HK-2 (cell line): ENCODE measurements at regions not wholly inside any gene's neighbourhood (a gene's known extent, or its start where the extent isn't known, plus 50 kb on each side); places are given as distances from the start of the nearest gene placed in this dataset.

Source experiments
- DNase-seq: peaks from one replicate; pipeline ENCODE4 v3.0.0-alpha.2; 2018; ENCODE audit not compliant: unreplicated experiment

DNA sequence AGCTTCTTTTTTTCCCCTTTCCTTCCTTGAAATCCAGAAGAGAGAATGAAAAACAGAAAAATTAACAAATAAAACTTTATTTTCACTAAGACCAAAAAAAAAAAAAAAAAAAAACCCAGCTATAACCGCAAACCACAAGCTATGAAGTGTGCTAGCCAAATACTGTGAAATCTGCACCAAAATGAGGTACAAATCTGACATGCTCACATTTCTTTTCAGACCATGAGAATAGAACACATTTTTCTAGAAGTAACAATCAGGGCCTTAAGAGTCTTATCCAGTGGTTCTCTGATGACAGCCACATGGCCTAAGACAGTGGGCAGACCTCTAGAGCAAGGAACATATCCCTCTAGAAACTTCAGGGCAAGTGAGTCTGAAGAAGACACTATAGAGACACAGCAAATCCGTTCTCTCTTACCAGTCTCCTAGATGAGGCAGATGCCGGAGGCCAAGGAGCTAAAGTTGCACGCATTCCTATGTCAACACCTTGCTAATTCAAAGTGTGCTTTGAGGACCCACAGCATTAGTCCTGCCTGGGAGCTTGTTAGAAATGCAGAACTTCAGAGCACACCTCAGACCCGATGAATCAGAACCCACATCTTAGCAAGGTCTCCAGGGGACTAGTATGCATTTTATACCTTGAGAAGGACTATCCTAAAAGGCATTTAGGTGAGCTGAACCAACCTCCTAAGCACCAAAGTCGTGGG, 317.1 kb downstream of the MYCN start:
- no peak for DNase-seq

DNA sequence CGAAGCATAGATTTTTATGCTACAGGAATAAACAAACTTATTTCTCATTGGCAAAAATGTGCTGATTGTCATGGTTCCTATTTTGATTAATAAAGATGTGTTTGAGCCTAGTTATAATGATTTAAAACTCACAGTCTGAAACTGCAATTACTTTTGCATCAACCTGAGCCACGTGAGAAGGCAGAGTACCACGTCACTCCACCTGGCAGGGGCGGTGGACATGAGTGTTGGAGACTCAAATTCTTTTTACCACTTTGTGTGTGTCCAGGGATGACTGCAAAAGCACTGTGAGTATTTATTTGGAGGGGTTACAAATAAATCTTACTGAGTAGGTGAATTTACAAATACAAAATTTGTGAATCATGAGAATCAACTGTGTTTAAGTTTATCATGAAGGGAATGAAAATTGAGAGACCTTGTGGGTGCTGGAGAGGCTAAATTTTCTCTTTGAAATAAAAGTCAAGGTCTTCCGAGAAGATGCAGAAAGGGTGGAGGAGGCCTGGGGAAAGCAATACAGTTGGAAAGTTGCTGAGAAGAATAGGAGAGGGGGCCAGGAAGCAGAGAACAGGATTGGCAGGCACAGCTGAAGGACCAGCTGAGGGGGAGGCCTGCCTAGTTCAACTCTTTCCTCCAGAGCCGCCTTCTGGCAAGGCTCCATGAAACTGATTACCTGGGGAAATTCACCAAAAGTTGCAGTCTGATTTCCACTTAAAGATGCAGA, 316.4 kb downstream of the MYCN start:
- no peak for DNase-seq

DNA sequence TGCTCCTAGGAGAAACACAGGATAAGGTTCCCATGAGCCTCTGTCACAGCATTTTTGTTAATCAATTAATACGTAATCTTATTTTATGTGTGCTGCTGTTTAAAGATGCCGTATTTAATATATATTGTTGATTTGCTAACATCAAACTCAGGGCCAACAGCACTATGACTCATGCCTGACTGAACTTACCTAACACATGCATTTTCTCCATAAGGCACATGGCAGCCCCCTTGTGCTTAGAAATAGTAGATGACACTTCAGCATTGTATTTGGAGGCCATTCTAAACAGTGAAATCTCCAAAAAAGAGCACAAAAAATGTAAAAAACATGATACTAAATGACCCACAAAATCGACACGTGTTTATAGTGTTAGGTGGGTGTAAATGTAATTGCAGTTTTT, 314.8 kb downstream of the MYCN start:
- DNase-seq = no peak

DNA sequence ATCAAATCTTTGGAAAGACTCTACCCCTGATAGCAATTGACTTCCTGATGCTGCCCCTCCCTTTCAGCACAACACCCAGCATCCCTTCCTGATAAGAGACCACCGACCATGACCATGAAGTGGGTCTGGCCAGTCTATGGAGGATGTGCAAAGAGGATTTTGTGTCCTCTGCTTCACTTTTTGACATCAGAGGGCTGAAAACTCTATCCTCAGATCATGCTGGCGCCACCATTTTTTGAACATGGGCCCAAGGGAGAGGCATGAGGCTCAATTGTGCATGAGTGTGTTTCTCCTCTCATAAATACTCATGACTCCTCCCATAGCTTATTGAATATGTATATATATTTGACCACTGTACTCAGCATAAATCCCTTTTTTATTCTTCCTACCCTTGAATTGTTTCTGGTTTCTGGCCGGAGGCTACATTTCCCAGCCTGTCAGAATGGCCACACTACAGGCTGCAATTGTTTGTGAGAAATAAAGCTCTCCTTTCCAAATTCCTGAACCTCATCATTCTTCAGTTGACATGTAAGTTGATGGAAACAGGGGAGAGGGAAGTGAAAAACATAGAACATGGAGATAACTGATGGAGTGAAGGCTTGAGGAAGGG, 314.1 kb downstream of the MYCN start:
- DNase-seq = no peak

DNA sequence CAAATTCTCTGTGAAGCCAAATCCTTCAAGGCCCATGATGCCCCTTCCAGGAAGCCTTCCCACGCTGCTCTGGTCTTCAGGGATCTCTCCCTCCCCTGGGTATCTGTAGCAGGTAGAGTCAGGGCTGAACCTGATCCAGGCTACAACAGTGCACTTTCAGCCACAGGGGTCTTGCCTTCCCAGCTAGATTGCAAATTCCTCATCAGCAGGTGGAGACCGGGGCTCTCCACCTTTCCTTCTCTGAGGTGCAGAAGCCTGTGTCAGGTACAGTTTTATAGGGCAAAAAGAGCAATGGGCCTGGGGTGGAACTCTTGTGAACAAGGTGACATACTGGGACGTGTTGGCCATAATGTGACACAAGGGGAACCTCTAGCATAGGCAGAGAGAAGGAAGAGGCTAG, 312.9 kb downstream of the MYCN start:
- DNase-seq = no peak

DNA sequence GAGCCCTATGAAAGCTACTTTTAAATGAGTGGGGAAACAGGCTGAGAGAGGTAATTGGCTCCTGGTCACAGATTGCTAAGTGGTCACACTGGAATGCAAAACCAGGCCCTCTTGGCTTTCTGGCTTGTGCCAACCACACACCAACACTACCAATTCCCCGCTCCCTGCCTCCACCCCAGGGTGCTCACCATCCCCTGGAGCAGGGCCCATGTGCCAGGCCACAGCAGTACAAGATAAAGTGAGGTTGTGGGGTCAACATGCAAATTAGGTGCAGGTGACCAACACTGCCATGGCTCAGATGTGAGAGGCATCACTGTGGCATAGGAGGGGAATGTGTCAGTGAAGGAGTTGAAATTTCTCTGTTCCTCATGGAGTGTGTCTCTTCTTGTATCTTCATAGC, 312.5 kb downstream of the MYCN start:
- DNase-seq = no peak

DNA sequence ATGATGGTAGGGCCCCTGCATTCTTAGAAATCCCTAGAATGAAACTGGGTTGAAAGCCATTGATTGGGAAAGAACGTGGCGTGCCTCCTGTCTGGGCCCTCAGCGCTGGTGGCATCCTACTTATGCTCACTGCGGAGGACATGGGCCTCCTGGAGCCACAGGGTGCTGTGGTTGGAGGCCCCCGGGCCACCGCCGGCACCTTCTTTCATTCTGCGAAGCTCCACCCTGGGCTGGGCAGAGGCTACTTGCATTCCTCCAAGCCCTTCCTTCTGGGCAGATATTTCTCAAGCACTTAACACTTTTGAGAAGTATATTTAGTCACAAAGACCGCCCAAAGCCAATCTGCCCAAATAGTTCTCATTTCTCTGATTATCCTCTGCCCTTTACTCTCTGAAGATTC, 311.9 kb downstream of the MYCN start:
- no peak for DNase-seq

DNA sequence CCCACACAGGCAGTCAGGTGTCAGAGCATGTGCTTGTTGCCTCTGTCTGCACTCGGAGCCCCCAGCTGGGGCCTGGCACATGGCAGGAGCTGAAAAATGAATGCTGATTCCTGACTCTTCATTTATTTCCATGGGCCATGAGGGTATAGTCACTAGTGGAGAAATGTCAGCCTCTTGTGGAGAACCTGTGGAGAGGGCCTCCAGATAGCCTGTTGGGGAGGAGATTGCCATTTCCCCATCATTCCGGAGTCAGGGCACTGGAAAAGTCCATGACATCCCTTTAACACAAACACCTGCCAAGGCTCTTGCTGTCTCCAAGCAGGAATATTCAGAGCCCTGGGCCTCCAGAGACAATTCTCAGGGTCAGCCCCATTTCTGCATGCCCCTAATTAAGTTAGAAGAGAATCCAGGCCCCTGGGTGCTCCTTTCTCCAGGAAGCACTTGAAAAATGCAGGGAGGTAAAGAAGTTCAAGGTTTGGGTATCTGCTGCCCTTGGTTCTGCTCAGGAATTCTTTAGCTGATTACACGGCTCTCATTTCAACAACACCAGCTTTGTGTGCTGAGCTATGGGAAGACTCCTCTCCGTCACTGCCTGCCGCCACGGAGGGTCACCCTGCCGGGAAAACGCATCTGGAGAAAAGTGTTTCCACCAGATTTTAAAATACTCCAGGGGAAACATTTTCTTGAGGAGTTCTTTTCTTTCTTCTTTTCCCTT, 311.3 kb downstream of the MYCN start:
- DNase-seq = no peak

DNA sequence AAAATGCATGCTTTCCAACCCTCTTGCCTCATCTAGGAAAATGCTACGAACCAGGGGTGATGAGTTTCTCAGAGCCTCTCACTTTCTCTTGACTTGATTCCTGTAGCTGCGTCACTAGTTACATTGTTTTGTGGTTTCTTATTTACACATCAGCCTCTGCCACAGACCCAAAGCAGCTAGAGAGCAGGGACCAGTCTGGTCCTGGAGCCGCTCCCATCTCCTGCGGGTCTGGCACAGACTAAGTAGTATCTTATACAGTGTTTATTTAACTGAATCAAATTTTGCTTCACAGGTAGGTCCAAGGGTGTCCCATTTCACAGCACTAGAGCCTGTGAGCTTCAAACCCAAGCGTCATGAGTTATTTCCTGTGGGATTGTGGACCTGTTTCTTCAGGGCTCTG, 310.5 kb downstream of the MYCN start:
- DNase-seq = no peak

DNA sequence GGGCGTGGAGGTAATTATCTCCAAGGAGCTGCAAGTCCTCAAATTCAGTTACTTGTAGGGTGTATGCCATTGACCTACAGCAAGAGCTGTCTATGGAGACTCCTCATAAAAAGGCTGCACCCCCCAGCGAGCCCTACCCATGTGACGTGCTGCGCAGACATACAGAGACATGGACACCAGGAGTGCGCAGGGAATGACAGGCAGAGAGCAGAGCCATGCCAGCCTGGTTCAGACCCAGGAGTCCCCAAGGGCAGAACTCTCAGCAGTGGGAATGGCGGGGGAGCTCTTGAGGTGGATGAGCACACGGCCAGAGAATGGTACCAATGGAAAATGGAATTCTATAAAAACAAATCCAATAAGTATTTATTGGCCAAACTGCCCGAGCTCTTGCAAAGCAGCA, 310.1 kb downstream of the MYCN start:
- DNase-seq = no peak

DNA sequence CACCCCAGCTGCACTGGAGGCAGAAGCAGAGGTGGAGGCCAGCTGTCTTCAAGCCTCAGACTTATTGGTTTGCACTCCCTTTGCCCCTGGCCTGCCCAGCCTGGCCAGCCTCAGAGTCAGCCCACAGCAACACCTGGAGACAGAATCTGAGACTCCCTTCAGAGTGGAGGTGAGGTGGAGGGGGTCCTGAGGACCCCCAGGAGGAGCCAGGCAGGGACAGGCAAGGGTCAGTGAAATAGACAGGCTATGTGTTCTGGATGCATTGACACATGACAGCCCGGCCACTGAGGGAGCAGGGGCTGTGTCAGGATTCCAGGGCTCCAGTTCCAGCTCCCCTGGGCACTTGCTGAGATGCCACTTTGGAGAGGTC, 309.7 kb downstream of the MYCN start:
- DNase-seq = no peak

DNA sequence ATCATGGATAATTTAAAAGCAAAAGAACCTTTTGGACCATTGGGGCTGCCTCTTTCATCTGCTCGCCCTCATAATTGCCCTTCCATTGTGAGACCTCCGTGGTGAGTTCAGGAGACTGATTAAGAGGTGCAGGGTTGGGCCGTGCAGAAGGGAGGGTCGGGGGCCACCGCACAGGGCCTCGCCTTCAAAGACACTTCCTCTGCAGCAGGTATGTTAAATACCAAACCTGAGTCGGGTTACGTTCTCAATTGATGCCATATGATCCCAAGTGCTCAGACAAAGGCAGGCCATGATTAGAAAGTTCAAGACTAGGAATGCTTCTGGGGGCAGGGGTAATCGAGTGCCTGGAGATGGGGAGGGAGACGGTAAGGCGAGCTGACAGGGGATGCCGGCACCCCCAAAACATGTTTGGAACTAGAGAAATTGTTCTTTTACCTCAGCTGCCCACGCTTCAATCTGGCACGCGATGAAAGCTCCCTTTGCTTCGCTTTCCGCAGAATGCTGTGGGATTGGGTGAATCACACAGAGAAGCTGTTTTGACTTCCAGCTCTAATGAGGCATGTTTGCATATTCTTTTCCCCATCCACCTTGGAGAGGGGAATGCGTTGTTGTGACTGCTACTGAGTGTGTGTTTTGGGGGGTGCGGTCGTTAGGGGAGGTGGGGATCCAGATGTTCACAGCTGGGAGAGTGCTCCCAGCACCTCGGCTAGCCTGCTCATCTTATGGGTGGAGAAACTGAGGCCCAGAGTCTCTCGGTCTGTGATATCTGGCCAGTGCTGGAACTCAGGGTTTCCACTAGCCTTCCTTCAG, 309.1 kb downstream of the MYCN start:
- DNase-seq = no peak

DNA sequence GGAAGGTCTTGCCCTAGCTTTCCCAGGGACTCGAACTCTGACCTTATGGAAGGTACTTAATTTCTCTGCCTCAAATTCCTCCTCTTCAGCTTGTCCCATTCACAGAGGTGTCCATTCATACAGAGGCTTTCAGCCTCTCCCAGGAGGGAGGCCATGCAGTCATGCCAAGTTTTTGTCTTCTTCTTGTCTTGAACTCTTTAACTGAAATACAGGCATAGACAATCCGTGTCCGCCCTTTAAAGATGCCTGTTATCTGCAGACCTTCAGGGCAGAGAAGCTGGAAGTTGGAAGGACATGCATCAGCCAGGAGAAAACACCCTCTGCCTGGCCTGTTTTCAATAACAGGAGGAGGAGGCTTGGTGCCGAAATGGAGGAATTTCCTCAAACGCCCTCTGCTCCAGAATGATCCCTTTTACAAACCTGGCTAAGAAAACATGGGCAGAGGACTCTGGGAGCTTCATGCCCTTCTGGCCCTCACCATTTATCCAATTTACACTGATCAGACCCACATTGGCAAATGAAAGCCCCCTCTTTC, 308.3 kb downstream of the MYCN start:
- DNase-seq = no peak

DNA sequence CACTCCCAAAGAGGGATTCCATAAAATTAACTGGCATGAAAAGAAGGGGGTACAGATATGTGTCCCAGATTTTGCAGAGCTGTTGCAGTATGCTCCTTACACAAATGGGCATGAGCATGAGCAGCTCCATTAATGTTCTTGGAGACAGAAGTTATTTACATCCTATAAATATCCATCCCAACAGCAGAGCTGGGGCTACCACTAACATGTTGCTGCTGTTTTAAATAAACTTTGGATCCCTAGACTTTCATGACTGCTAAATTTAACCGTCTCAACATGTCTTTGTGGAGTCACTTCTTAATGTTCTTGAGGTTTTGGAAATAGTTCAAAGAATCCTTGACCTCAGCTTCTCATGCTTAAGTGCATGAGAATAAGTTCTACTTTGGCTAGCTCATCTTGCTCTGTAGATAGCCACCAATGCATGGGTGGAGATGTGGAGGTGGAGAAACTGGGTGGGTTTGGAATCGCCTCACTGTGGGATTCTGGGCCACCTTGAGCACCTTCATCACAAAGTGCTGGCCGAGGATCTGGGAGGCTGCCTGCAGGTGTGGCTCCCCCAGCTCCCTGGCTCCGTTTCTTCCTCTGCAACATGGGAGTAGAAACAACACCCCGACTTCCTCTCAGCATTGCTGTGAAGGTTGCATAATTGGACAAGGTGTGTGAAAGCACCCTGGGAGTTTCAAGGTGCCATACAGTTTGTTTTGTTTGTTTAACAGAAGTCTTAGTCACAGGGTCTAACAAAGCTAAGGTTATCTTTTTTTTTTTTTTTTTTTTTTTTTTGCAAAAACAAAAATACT, 307.2 kb downstream of the MYCN start:
- DNase-seq = no peak

DNA sequence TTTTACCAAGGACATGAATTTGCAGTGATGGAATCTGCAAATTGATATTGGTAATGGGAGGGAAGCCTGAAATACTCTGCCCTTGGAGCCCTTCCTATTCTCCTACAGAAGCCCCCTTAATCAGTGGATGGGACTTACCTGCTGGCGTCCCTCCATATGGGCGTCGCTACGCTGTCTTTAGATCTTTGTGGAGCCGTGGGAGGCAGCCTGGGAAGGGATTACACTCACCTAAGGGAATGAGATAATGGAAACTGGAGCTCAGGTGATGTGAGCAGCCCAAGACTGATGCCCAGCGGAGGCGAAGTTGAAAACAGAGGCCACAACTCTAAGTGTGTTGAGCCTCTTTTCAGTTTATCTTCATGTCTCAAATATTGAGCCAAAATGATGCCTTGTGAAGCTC, 306.6 kb downstream of the MYCN start:
- no peak for DNase-seq

DNA sequence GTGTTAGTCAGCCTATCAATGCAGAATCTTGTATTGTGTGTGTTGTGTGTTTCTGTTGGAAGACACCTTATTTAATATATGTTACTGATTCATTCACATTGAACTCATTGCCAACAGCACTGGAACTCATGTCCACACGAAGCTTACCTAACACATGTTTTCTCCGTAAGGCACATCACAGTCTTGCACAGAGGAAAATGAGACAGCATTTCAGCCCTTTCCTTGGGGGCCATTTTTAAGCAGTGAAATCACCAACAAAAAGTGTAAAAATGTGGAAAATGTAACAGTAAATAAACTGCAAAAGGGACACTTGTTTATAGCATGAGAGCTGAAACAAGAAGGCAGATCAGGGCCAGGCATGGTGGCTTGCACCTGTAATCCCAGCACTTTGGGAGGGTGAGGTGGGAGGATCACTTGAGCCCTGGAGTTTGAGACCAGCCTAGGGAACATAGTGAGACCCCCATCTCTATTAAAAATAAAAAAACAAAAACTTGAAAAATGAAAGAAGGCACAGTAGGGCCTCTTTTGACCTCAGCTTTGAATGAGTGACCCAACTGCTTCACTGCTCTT, 306.0 kb downstream of the MYCN start:
- no peak for DNase-seq

DNA sequence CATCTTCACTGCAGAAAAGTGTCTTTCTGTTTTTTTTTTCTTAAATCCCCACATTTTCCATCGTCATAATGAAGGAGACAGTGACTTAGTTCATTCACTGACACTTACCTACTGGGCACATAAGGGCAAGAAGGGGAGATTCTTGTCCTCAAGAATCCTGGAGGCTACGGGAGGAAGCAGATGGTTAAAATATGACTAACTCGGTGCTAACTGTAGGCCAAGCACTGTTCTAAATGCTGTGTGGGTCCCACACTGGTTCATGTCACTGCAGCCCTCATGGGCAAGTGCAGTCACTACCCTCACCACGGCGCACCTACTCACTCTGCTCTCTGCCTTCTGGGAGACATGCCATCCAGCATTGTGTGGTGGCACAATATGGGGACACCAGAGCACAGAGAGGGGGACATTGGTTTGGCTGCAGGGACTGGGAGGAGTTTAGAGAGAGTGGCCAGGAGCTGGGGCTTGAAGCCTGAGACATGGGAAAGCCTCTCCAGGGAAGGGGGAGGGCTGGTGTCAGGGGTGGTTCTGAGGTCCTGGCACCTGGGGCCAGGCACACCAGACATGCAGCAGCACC, 305.2 kb downstream of the MYCN start:
- no peak for DNase-seq

DNA sequence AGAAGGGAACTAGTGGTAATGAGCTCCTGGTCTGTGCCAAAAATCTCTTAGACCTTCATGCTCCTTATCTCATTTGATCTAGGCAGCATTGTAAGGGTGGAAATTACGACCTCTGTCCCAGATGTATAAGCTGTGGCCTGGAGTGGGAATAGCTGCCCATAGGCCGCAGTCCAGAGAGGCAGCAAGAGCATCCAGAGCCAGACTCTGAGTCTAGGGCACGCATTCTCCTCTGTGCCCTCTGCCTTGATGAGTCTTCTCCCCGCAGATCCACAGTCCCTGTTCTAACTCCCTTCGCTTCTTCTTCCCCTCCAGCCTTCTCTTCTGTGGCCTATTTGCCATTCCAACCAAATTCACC, 304.6 kb downstream of the MYCN start:
- no peak for DNase-seq

DNA sequence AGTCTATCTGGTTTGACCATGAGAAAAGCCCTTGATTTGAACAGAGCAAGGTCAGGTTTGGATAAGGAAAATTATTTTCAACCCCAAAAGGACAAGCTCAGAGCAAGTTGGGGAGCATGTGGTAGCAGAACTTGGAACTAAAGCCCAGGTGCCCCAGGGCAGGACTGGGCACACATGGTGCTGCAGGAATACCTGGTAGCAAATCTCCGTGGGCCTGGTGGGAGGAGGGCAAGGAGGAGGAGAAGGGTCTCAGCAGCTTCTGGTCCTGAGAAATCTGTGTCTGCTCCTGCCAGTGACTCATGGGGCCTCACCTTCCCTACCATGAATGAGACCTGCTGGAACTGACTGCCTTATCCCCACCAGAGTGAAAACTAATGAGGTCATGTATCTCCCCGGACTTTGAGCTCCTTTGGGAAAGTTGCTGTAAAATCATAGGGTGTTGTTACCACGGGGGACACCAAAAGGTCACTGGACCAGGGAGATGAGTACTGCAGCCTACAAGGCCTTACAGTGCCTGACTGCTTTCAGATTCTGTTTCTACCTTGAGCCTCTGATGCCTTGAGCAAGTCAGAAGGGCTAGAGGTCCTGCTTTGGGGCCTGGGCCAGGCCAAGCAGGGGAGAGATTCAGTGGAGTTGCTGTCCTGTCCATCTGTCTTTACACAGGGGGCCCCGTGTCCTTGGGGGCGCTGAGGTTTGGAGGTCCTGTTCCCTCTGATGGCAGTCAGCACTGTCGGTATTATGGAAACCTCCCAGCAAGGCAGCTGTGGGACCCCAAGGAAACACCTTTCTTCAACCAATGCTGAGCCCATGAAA, 304.0 kb downstream of the MYCN start:
- no peak for DNase-seq
